ENCODE measurements at regions not wholly inside any gene's neighbourhood (a gene's known extent, or its start where the extent isn't known, plus 50 kb on each side); places are given as distances from the start of the nearest gene placed in this dataset.

- DNase-seq: peak; percentile 44
Measured at GRCh38 chr3:180829409-180830405, 82.8 kb upstream of the FXR1 start.

GRCh38 chr3:180835501-180835900, 77.0 kb upstream of the FXR1 start:
- no peak for DNase-seq

GRCh38 chr3:180836766-180837165, 75.7 kb upstream of the FXR1 start:
- no peak for DNase-seq

- no peak for DNase-seq
Measured at GRCh38 chr3:180854887-180855286, 57.6 kb upstream of the FXR1 start.

GRCh38 chr3:180855364-180855763, 57.1 kb upstream of the FXR1 start:
- DNase-seq: no peak

DNA sequence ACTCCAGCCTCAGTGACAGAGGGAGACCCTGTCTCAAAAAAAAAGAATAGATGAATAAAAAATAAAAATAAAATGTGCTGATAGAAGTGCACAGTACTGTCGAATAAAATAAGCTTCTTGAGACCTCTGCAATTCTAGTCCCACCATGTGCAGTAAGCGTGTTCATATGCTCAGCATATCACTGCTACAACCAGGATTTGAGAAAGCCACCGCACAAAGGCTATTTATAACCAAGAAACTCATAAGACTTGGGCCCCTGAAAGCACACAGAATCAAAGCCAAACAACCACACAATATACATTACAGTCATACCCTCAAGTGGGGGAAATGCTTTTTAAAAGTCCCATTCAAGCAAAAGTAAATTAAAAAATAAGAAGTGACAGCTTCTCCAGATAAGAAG, 56.5 kb upstream of the FXR1 start:
- no peak for DNase-seq

- DNase-seq: no peak
Measured at GRCh38 chr3:180860180-180860858, 52.2 kb upstream of the FXR1 start.

All from islet precursor cell (in vitro differentiated cells).